AG04450 (cell line): ENCODE measurements at regions not wholly inside any gene's neighbourhood (a gene's known extent, or its start where the extent isn't known, plus 50 kb on each side); places are given as distances from the start of the nearest gene placed in this dataset.

Experiments used
- CTCF ChIA-PET: fragments of 300-600, 350-600 bp; formaldehyde crosslinking; extraction: SDS; loops from one replicate; lab custom pipeline; 2022; ENCODE audit warnings: antibody characterized with exemption, inconsistent platforms; lab: Charles Lee
- POLR2A ChIA-PET: fragments of 350-600 bp; formaldehyde crosslinking; extraction: SDS; loops from one replicate; lab custom pipeline; 2021; ENCODE audit warnings: antibody characterized with exemption, inconsistent platforms; lab: Yijun Ruan, JAX
- DNase-seq: peaks from one replicate; pipeline ENCODE4 v3.0.0-alpha.2; 2011; ENCODE audit warnings: low read depth, low spot score
- H3K27ac ChIP-seq: one replicate; pipeline ENCODE4 v1.5.1; 2012; ENCODE audit warnings: low read depth, low read length, control low read depth
- H3K27me3 ChIP-seq: one replicate; pipeline ENCODE4 v1.6.0; 2012; ENCODE audit warnings: low read length; ENCODE audit not compliant: control insufficient read depth, insufficient read depth
- H3K4me3 ChIP-seq: 2 replicates; pipeline ENCODE4 v1.5.1; 2011; ENCODE audit warnings: mild to moderate bottlenecking, low read depth, low read length, control low read depth
- H3K9me3 ChIP-seq: 2 replicates; pipeline ENCODE4 v1.5.1; 2012; ENCODE audit warnings: low read length; ENCODE audit not compliant: control insufficient read depth, insufficient read depth
- TF ChIP-seq, protein P1 (sequence below): IDR thresholded peaks from 2 replicates; pipeline ENCODE4 v1.5.1; 2011; ENCODE audit warnings: low read depth, low read length, control low read depth, inconsistent platforms

DNA sequence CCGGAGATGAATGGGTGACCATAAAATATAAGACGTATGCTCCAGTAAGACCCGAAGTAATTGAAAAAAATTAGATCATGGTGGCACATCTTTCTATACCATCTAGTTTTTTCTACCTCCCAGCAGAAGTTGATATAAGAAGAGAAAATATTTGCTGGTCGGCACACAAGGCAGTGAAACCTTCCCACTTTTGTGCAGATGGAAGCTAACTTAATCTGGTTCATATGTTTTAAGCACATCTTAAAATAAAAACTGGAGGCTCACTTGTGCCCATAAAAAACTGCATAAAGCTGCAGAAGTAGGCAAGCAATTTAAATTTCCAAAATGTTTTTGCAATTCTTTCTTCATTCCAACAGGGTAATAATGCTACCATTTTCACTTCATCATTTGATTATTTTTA, 449.2 kb downstream of the CNTN3 start:
- TF ChIP-seq, protein P1, sequence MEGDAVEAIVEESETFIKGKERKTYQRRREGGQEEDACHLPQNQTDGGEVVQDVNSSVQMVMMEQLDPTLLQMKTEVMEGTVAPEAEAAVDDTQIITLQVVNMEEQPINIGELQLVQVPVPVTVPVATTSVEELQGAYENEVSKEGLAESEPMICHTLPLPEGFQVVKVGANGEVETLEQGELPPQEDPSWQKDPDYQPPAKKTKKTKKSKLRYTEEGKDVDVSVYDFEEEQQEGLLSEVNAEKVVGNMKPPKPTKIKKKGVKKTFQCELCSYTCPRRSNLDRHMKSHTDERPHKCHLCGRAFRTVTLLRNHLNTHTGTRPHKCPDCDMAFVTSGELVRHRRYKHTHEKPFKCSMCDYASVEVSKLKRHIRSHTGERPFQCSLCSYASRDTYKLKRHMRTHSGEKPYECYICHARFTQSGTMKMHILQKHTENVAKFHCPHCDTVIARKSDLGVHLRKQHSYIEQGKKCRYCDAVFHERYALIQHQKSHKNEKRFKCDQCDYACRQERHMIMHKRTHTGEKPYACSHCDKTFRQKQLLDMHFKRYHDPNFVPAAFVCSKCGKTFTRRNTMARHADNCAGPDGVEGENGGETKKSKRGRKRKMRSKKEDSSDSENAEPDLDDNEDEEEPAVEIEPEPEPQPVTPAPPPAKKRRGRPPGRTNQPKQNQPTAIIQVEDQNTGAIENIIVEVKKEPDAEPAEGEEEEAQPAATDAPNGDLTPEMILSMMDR = no peak
- ChIA-PET CTCF (no interaction called here), POLR2A (no interaction called here)
- no peak for DNase-seq
- Histone ChIP-seq H3K4me3 (no peak overlapping the region), H3K27ac (no peak overlapping the region), H3K9me3 (no peaks in the 10 kb centered on the region), H3K27me3 (no peaks in the 10 kb centered on the region)

DNA sequence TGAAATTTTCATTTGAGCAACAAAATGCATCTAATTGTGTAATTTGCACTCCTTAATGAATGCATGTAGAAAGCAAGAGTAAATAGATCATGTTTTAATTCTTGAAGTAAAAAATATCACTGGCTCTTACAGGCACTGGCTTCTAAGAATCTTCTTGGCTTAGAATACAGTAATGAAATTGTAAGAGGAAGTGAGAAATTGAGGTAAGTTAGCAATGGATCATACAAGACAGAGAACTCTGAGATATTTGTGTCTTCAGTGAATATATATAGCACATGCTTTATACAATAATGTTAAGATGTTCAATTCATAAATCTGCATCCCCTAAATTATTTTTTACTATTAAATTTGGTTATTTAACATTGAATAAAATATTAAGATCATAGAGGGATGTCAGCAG, 465.0 kb downstream of the CNTN3 start:
- DNase-seq = no peak
- Histone ChIP-seq H3K27ac (no peak overlapping the region), H3K27me3 (no peaks in the 10 kb centered on the region), H3K4me3 (no peak overlapping the region), H3K9me3 (no peaks in the 10 kb centered on the region)
- POLR2A ChIA-PET = no interaction called here
- CTCF ChIA-PET = no interaction called here
- TF ChIP-seq, protein P1 = no peak

DNA sequence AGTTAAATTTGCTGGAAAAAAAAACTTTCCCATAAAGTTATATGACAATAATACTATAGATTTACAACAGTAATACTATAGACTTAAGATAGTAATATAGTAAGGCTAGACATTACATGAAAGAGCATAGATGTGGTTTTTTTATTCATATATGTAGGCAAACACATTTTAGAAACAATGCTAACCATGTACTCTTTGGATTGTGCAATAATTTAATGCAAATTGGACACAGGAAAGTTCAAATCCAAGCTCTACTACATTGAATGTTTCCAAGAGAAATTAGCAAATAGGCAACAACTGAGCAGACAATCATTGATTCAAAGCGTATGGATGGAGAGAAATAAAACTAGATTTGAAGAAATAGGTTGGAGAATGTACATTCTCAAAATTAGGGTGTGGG, 469.2 kb downstream of the CNTN3 start:
- no peaks in the 10 kb centered on the region for H3K27me3 ChIP-seq
- DNase-seq = no peak
- TF ChIP-seq, protein P1 = no peak
- H3K4me3 ChIP-seq = no peak overlapping the region
- ChIA-PET CTCF (no interaction called here), POLR2A (no interaction called here)
- no peaks in the 10 kb centered on the region for H3K9me3 ChIP-seq
- H3K27ac ChIP-seq = no peak overlapping the region

GRCh38 chr3:74139648-74140047, 474.8 kb downstream of the CNTN3 start:
- Histone ChIP-seq H3K9me3 (no peaks in the 10 kb centered on the region), H3K27ac (no peak overlapping the region), H3K4me3 (no peak overlapping the region), H3K27me3 (no peaks in the 10 kb centered on the region)
- TF ChIP-seq, protein P1 = 0 out of 2 replicates have a peak, but pooled peaks have one; percentile 26
- DNase-seq = no peak
- CTCF ChIA-PET = no interaction called here
- POLR2A ChIA-PET = no interaction called here

DNA sequence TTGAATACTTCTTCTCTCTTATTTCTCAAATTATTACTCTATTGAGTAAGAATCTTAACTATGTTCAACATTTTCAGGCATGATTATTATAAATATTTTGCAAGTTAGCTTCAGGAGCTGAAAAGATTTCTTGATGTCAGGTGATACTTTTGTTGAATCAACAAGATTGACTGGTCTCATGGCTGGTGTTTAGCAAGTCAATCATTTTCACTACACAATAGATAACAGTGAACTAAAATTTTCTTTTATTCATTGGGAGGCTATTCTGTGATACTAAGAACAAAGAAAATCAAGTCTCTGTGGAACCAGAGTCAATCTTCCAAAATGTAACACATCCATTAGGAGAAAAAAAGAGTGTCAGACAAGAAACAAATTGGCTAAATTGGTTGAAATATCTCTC, 476.7 kb downstream of the CNTN3 start:
- Histone ChIP-seq H3K4me3 (no peak overlapping the region), H3K9me3 (no peaks in the 10 kb centered on the region), H3K27ac (no peak overlapping the region), H3K27me3 (no peaks in the 10 kb centered on the region)
- ChIA-PET POLR2A (no interaction called here), CTCF (no interaction called here)
- TF ChIP-seq, protein P1 = no peak
- DNase-seq = no peak
